GM20000 (cell line): ENCODE measurements at regions not wholly inside any gene's neighbourhood (a gene's known extent, or its start where the extent isn't known, plus 50 kb on each side); places are given as distances from the start of the nearest gene placed in this dataset.
"Not testable (repeated sequence)": the region's sequence is repeated elsewhere in the genome, so short reads cannot be mapped to it uniquely, and the experiment has no call there.

Source experiments
- DNase-seq: peaks from one replicate; pipeline ENCODE4 v3.0.0; 2012; ENCODE audit warnings: low spot score
- CTCF ChIP-seq: IDR thresholded peaks from 2 replicates; pipeline ENCODE4 v1.5.1; 2012; ENCODE audit warnings: mild to moderate bottlenecking, control low read depth; ENCODE audit errors: extremely low read depth, missing control alignments

- no peak for TF ChIP-seq CTCF
Observed at GRCh38 chr18:40250236-40250635, 1704.8 kb upstream of the PIK3C3 start.

GRCh38 chr18:40249390-40250080 is 1705.5 kb upstream of the PIK3C3 start:
- TF ChIP-seq CTCF, result no peak
- DNase-seq, result no peak

More at GRCh38 chr18:40250236-40250635, 1704.8 kb upstream of the PIK3C3 start:
- no peak for DNase-seq

- DNase-seq, result not testable (repeated sequence)
Observed at GRCh38 chr18:40245612-40246011, 1709.4 kb upstream of the PIK3C3 start.

GRCh38 chr18:40243607-40244006 is 1711.4 kb upstream of the PIK3C3 start:
- TF ChIP-seq CTCF, result no peak
- DNase-seq, result no peak

GRCh38 chr18:40235836-40236235 is 1719.2 kb upstream of the PIK3C3 start:
- no peak for TF ChIP-seq CTCF
- no peak for DNase-seq

- DNase-seq, result no peak
Observed at GRCh38 chr18:40235323-40235722, 1719.7 kb upstream of the PIK3C3 start.

GRCh38 chr18:40233931-40234616 is 1721.0 kb upstream of the PIK3C3 start:
- no peak for DNase-seq
- no peak for TF ChIP-seq CTCF

More at GRCh38 chr18:40235323-40235722, 1719.7 kb upstream of the PIK3C3 start:
- TF ChIP-seq CTCF, result no peak
